ENCODE measurements at regions not wholly inside any gene's neighbourhood (a gene's known extent, or its start where the extent isn't known, plus 50 kb on each side); places are given as distances from the start of the nearest gene placed in this dataset.

DNA sequence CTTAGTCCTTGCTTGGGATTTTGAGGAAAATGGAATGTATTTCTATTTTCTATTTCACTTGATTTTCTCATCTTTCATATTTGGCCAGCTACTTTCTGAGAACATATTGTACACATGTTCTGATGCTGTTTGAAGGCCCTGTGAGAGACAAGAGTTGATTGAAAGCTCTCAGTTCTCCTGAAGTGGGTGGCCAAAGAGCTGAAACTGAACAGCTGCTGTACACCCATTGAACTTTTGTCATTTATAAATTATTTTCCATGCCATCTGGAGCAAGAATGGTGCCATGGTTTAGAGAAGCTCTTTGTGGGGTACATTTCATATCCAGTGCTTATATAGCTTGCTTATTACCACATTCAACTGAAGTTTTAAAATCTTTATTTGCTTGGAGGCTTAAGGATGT, 298.3 kb downstream of the PRL start:
- Histone ChIP-seq H3K4me3 (ENCODE audit: low read length) (no peak overlapping the region), H2AFZ (ENCODE audit: low read length) (no peak overlapping the region), H3K9ac (ENCODE audit: low read length) (no peak overlapping the region), H3K27me3 (replicated peaks; ENCODE audit: insufficient read depth, low read length) (no peaks in the 10 kb centered on the region), H3K9me2 (replicated peaks; ENCODE audit: insufficient read depth, low read length) (no peaks in the 10 kb centered on the region), H3K79me2 (ENCODE audit: low read length) (no peaks in the 10 kb centered on the region), H4K20me1 (ENCODE audit: insufficient read depth, low read length) (no peaks in the 10 kb centered on the region), H3K9me3 (replicated peaks; ENCODE audit: insufficient read depth, low read length) (no peaks in the 10 kb centered on the region), H3K36me3 (replicated peaks; ENCODE audit: insufficient read depth, low read length) (no peaks in the 10 kb centered on the region), H3K4me2 (ENCODE audit: low read depth, low read length) (no peak overlapping the region), H3K4me1 (ENCODE audit: low read length) (no peaks in the 10 kb centered on the region), H3K27ac (ENCODE audit: low read length) (no peak overlapping the region), H3F3A (ENCODE audit: insufficient read depth, low read length) (no peaks in the 10 kb centered on the region)
- no peak for DNase-seq
- TF ChIP-seq EZH2phosphoT487 (IDR thresholded peaks at IDR 0.05; ENCODE audit: low read length), result no peak
- TF ChIP-seq, protein P1, sequence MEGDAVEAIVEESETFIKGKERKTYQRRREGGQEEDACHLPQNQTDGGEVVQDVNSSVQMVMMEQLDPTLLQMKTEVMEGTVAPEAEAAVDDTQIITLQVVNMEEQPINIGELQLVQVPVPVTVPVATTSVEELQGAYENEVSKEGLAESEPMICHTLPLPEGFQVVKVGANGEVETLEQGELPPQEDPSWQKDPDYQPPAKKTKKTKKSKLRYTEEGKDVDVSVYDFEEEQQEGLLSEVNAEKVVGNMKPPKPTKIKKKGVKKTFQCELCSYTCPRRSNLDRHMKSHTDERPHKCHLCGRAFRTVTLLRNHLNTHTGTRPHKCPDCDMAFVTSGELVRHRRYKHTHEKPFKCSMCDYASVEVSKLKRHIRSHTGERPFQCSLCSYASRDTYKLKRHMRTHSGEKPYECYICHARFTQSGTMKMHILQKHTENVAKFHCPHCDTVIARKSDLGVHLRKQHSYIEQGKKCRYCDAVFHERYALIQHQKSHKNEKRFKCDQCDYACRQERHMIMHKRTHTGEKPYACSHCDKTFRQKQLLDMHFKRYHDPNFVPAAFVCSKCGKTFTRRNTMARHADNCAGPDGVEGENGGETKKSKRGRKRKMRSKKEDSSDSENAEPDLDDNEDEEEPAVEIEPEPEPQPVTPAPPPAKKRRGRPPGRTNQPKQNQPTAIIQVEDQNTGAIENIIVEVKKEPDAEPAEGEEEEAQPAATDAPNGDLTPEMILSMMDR (IDR thresholded peaks at IDR 0.05; ENCODE audit: low read length), result no peak
- TF ChIP-seq EZH2 (optimal IDR thresholded peaks at IDR 0.05; ENCODE audit: low read depth, low read length), result no peak

DNA sequence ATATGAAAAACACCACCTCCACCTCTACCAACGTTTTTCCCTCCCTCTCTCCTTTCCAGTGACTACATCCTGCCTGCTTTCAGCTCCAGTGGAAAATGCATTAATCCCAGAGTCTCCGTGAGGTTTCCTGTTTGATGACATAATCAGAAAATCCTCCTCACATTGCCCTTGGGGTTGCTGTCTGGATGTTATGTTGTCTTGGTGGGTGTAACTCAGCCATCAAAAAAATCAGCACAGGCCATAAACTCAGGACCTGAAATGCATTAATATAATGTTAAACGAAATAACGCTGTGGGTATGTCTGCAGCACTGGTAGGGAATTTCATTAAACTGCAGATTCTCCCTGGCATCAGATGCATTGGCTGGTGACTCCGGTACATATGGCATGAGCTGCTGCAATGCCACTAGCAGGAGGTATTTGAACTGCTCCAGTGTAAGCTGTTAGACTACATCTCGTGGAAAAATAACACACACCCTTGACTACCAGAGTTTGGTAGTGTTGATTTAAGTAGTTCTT, 297.8 kb downstream of the PRL start:
- TF ChIP-seq EZH2 (optimal IDR thresholded peaks at IDR 0.05; ENCODE audit: low read depth, low read length) (no peak), EZH2phosphoT487 (IDR thresholded peaks at IDR 0.05; ENCODE audit: low read length) (no peak)
- TF ChIP-seq, protein P1 (IDR thresholded peaks at IDR 0.05; ENCODE audit: low read length), result no peak
- Histone ChIP-seq H2AFZ (ENCODE audit: low read length) (no peak overlapping the region), H3K4me3 (ENCODE audit: low read length) (no peak overlapping the region), H3K9me3 (replicated peaks; ENCODE audit: insufficient read depth, low read length) (no peaks in the 10 kb centered on the region), H3K27ac (ENCODE audit: low read length) (no peak overlapping the region), H3K4me2 (ENCODE audit: low read depth, low read length) (no peak overlapping the region), H3K9ac (ENCODE audit: low read length) (no peak overlapping the region), H3K27me3 (replicated peaks; ENCODE audit: insufficient read depth, low read length) (no peaks in the 10 kb centered on the region), H3K36me3 (replicated peaks; ENCODE audit: insufficient read depth, low read length) (no peaks in the 10 kb centered on the region), H3F3A (ENCODE audit: insufficient read depth, low read length) (no peaks in the 10 kb centered on the region), H3K9me2 (replicated peaks; ENCODE audit: insufficient read depth, low read length) (no peaks in the 10 kb centered on the region), H3K4me1 (ENCODE audit: low read length) (no peaks in the 10 kb centered on the region), H4K20me1 (ENCODE audit: insufficient read depth, low read length) (no peaks in the 10 kb centered on the region), H3K79me2 (ENCODE audit: low read length) (no peaks in the 10 kb centered on the region)
- DNase-seq, result no peak

DNA sequence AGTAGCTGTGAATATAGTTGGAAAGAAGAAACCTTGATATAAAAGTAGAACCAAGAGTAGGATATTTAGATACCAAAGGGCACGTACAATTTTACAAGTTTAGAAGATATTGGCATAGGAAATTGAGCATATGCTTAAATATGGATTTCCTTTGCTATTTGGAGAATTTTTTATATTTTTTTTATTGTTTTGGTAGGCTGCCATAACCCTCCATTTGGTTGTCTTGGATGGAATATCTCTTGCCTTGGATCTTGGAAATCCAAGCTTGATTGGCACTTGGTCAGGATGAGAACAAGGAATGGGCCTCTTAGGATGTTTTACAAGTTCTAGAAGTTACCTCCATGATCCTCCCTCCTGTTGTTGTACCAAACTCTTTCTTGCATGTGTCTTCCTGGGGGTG, 297.1 kb downstream of the PRL start:
- Histone ChIP-seq H3K9ac (ENCODE audit: low read length) (no peak overlapping the region), H3K27ac (ENCODE audit: low read length) (no peak overlapping the region), H3K79me2 (ENCODE audit: low read length) (no peaks in the 10 kb centered on the region), H4K20me1 (ENCODE audit: insufficient read depth, low read length) (no peaks in the 10 kb centered on the region), H3F3A (ENCODE audit: insufficient read depth, low read length) (no peaks in the 10 kb centered on the region), H3K36me3 (replicated peaks; ENCODE audit: insufficient read depth, low read length) (no peaks in the 10 kb centered on the region), H3K9me3 (replicated peaks; ENCODE audit: insufficient read depth, low read length) (no peaks in the 10 kb centered on the region), H2AFZ (ENCODE audit: low read length) (no peak overlapping the region), H3K4me2 (ENCODE audit: low read depth, low read length) (no peak overlapping the region), H3K4me3 (ENCODE audit: low read length) (no peak overlapping the region), H3K4me1 (ENCODE audit: low read length) (no peaks in the 10 kb centered on the region), H3K9me2 (replicated peaks; ENCODE audit: insufficient read depth, low read length) (no peaks in the 10 kb centered on the region), H3K27me3 (replicated peaks; ENCODE audit: insufficient read depth, low read length) (no peaks in the 10 kb centered on the region)
- TF ChIP-seq EZH2phosphoT487 (IDR thresholded peaks at IDR 0.05; ENCODE audit: low read length) (no peak), EZH2 (optimal IDR thresholded peaks at IDR 0.05; ENCODE audit: low read depth, low read length) (no peak)
- TF ChIP-seq, protein P1 (IDR thresholded peaks at IDR 0.05; ENCODE audit: low read length), result no peak
- DNase-seq, result no peak

Data from MM.1S (cell line).